ENCODE measurements at regions not wholly inside any gene's neighbourhood (a gene's known extent, or its start where the extent isn't known, plus 50 kb on each side); places are given as distances from the start of the nearest gene placed in this dataset.

DNA sequence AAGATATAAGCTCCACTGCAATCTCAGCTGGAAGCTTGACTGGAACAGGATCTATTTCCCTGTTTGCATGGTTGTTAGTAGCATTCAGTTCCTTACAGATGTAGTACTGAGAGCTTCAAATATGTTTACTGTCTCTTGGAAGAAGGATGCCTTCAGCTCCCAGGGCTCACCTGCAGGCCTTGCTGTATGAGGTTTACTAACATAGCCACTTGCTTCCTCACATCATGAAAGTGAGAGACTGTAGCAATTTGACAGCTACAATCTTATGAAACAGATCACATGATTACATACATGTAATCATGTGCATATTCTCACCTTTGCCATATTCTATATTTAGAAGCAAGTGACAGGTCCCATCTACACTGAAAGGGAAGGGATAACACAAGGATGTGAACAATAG lies 458.1 kb upstream of the PCDH20 start:
- no peaks in the 10 kb centered on the region for H3K27me3 ChIP-seq (replicated peaks; ENCODE audit: control insufficient read depth, insufficient read depth, low read length)
- TF ChIP-seq, protein P1, sequence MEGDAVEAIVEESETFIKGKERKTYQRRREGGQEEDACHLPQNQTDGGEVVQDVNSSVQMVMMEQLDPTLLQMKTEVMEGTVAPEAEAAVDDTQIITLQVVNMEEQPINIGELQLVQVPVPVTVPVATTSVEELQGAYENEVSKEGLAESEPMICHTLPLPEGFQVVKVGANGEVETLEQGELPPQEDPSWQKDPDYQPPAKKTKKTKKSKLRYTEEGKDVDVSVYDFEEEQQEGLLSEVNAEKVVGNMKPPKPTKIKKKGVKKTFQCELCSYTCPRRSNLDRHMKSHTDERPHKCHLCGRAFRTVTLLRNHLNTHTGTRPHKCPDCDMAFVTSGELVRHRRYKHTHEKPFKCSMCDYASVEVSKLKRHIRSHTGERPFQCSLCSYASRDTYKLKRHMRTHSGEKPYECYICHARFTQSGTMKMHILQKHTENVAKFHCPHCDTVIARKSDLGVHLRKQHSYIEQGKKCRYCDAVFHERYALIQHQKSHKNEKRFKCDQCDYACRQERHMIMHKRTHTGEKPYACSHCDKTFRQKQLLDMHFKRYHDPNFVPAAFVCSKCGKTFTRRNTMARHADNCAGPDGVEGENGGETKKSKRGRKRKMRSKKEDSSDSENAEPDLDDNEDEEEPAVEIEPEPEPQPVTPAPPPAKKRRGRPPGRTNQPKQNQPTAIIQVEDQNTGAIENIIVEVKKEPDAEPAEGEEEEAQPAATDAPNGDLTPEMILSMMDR (IDR thresholded peaks at IDR 0.05; ENCODE audit: insufficient read depth, low read length, poor library complexity, severe bottlenecking) = no peak
- DNase-seq (ENCODE audit: extremely low read depth, insufficient read length) = no peak
- no peaks in the 10 kb centered on the region for H3K36me3 ChIP-seq (ENCODE audit: control insufficient read depth, insufficient read depth, low read length)
- H3K4me3 ChIP-seq (replicated peaks; ENCODE audit: low read depth, low read length) = no peak overlapping the region

DNA sequence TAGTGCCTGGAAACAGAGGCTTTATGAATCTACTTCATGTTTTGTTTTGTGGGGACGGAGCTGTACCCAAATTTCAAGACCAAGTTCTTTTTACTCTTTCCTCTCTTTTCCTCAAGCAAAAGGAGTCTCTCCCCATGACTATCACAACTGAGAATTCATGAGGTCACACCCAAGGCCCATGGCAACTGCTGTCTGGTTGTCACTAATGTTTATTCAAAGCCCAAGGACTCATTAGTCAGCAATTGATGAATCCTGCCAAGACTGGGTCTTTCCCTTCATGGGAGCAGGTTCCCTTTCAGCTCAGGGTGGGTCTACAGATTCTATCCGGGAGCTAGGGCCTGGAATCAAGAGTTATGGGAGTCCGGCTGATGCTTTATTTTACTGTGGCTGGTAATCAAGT lies 441.5 kb upstream of the PCDH20 start:
- no peak for DNase-seq (ENCODE audit: extremely low read depth, insufficient read length)
- no peak overlapping the region for H3K4me3 ChIP-seq (replicated peaks; ENCODE audit: low read depth, low read length)
- H3K27me3 ChIP-seq (replicated peaks; ENCODE audit: control insufficient read depth, insufficient read depth, low read length) = no peaks in the 10 kb centered on the region
- no peaks in the 10 kb centered on the region for H3K36me3 ChIP-seq (ENCODE audit: control insufficient read depth, insufficient read depth, low read length)
- TF ChIP-seq, protein P1 (IDR thresholded peaks at IDR 0.05; ENCODE audit: insufficient read depth, low read length, poor library complexity, severe bottlenecking) = no peak

DNA sequence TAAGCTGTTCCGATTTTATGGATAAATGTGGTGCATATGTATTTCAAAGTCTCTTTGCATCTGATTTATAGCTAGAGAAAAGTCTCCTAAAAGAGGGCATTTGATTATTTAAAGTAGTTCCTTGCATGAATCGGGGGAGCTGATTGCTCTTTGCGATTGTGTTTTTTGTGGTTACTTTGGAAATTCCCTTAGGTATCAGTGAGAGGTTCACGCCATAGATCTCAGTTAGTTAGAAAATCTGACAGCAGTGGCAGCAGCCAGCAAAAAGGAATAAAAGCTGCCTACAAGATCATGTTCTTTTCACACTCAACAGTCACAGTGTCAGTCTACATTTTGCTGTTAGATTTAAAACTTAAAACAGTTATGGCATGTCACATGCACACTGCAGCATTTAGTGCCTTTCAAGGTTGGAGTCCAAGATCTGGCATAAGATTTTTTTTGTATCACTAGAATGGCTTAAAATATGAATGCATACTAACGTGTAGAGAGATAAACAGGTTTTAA lies 436.5 kb upstream of the PCDH20 start:
- Histone ChIP-seq H3K27me3 (replicated peaks; ENCODE audit: control insufficient read depth, insufficient read depth, low read length) (no peaks in the 10 kb centered on the region), H3K4me3 (replicated peaks; ENCODE audit: low read depth, low read length) (no peak overlapping the region), H3K36me3 (ENCODE audit: control insufficient read depth, insufficient read depth, low read length) (no peaks in the 10 kb centered on the region)
- TF ChIP-seq, protein P1 (IDR thresholded peaks at IDR 0.05; ENCODE audit: insufficient read depth, low read length, poor library complexity, severe bottlenecking) = no peak
- DNase-seq (ENCODE audit: extremely low read depth, insufficient read length) = no peak

DNA sequence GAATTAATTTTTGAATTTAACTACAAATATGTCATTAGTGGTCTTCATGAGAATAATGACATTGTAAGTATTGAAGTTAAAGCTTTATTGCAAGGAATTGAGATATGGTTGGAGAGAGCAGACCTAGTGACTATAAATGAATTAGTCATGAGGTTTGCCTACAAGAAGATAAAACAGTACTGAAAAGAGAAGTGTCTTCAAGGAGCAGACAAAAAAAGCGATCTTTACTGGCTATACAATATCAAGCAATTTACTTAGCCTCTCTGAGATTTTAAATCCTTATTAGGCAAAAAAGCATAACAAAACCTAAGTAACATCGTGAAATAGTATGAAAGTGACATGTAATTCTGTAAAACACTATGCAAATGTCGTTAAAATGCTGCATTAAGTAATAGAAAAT lies 435.1 kb upstream of the PCDH20 start:
- DNase-seq (ENCODE audit: extremely low read depth, insufficient read length) = no peak
- Histone ChIP-seq H3K4me3 (replicated peaks; ENCODE audit: low read depth, low read length) (no peak overlapping the region), H3K27me3 (replicated peaks; ENCODE audit: control insufficient read depth, insufficient read depth, low read length) (no peaks in the 10 kb centered on the region), H3K36me3 (ENCODE audit: control insufficient read depth, insufficient read depth, low read length) (no peaks in the 10 kb centered on the region)
- TF ChIP-seq, protein P1 (IDR thresholded peaks at IDR 0.05; ENCODE audit: insufficient read depth, low read length, poor library complexity, severe bottlenecking) = no peak

DNA sequence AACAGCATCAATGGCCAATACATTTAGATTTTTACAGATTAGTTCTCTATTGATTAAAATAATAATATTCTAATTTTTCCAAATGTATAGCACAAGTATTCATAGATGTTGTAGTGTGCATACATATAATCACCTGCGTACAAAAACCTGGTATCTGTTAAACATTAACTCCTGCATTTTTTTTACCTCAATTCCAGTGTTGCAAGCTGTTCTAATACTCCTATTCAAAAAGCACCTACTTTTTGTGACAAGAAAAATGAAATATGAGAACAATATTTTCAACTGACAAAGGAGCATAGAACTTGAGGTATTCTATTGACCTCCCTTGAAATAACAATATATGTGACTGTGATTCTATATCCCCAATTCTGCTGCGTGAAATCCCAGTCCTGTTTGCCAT lies 422.9 kb upstream of the PCDH20 start:
- TF ChIP-seq, protein P1 (IDR thresholded peaks at IDR 0.05; ENCODE audit: insufficient read depth, low read length, poor library complexity, severe bottlenecking) = no peak
- Histone ChIP-seq H3K4me3 (replicated peaks; ENCODE audit: low read depth, low read length) (no peak overlapping the region), H3K36me3 (ENCODE audit: control insufficient read depth, insufficient read depth, low read length) (no peaks in the 10 kb centered on the region), H3K27me3 (replicated peaks; ENCODE audit: control insufficient read depth, insufficient read depth, low read length) (no peaks in the 10 kb centered on the region)
- no peak for DNase-seq (ENCODE audit: extremely low read depth, insufficient read length)

DNA sequence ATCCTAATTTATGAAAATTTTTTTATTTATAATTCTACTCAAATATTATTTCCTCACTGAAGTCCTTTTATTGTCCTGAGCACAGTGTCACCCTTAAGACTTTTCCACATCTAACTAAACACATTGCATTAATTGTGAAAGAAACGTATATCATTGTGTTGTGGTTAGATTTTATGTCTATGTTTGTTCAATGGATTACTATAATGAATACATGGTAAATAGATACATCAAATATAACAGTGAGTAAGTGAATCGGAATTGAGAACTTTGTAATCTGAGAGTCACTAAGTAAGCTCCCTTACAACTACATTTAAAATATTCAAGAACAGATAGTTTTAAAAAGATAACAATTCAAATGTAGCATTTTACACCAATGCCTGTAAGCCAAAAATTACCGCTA lies 417.6 kb upstream of the PCDH20 start:
- Histone ChIP-seq H3K27me3 (replicated peaks; ENCODE audit: control insufficient read depth, insufficient read depth, low read length) (no peaks in the 10 kb centered on the region), H3K36me3 (ENCODE audit: control insufficient read depth, insufficient read depth, low read length) (no peaks in the 10 kb centered on the region), H3K4me3 (replicated peaks; ENCODE audit: low read depth, low read length) (no peak overlapping the region)
- TF ChIP-seq, protein P1 (IDR thresholded peaks at IDR 0.05; ENCODE audit: insufficient read depth, low read length, poor library complexity, severe bottlenecking) = no peak
- DNase-seq (ENCODE audit: extremely low read depth, insufficient read length) = no peak
